GM03348 (cell line): ENCODE measurements at regions not wholly inside any gene's neighbourhood (a gene's known extent, or its start where the extent isn't known, plus 50 kb on each side); places are given as distances from the start of the nearest gene placed in this dataset.
"Not testable (repeated sequence)": the region's sequence is repeated elsewhere in the genome, so short reads cannot be mapped to it uniquely, and the experiment has no call there.

Experiments
- DNase-seq: peaks from one replicate; pipeline ENCODE4 v3.0.0; 2012; ENCODE audit warnings: low spot score

DNA sequence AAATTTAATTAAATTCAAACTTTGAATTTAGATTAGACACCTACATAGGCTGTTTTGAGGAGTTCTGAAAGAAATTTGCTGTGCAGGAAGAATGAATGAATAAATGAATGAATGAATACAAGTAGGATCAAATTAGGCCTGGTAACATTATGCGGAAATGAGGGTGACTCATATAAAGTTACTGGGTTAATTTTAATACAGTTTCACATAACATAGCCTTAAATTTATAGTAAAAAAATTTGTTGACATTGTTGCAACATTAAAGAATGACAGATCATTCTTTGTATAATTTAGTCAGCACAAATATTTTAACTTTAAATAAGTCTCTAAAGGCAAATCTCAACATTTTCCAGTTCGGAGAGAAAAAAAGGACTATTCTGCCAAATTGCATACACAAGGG lies 1293.1 kb upstream of the SLC39A10 start:
- DNase-seq: no peak

DNA sequence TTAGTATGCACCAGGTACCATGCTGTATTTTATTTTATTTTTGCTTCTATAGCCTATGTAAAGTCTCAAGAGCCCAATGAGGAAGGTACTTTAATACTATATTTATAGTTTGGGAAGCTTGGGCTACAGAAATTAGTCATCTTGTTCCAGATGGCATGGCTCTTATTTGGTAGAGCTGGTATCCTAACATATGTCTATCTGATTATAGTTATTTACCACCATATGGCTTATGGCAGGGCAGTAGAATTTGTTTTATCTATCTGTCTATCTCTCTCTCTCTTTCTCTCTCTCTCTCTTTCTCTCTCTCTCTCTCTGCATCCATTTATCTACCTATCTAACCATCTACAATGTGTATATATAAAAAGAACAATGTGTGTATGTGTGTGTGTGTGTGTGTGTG lies 1293.7 kb upstream of the SLC39A10 start:
- DNase-seq: no peak

DNA sequence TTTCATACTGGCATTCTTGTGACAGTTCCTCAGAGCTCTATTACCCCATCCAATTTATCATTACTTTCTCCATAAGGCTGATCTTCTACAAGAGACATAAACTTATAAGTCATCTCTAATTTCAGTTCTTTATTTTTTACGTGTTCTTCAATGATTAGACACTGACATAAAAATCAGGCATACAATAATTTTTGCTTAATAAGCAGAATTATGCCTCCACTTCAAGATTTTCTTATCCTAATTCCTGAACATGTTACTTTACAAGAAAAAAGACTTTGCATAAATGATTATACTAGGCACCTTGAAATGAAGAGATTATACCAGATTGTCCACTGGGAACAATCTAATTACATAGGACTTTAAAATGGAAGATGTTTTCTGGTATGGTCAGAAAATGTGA lies 1304.5 kb upstream of the SLC39A10 start:
- no peak for DNase-seq

DNA sequence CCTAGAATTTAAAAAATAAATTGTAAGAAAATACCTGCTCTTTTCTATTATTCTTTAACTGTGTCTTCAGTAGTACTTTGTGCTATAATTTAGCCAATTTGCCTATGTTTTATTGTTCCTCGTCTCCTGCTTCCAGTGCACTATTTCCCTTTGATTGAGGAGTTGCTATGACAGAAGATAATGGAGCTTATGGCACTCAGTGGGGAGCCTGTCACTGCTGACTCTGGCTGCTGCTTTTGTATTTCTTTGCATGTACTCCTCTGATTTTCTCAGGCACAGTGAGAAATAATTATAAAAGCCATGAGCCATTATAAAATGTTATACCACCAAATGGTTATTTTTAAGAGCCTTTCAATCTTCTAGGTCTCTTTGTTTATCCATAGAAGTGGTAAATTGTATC lies 1310.8 kb upstream of the SLC39A10 start:
- DNase-seq: no peak

DNA sequence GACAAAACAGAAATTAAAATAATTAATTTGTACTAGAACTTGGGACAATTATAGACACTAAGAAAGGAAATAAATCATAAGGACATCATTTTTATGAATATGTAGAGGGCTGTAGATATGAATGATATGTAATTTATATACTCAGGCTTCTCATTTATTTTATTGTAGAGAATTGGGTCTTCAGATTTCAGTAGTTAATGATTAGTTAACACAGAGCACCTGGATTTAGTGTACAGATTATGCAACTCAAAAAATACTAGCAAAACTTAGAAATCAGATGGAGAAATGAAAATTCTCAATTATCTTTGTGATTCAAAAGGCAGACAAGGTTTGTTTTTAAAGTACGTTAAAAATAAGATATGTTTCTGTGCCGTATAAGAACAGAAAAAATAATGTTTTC lies 1311.7 kb upstream of the SLC39A10 start:
- no peak for DNase-seq

DNA sequence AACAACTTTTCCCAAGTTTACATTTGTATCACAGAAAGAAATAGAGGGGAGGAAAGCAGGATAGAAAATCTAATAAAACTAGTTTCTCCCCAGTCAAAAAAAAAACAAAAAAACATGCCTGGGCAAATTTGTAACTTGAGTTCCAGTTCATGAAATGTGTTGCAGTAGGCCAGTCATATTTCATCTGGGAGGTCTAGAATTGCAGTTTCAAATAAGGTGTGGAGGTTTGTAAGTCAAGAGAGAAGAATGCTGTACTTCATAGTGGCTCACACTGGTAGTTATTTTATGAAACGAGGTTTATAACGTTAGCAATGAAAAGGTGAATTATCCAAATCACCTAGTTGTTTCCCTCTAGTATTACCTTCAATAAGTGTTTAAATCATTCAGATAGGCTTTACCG lies 1313.9 kb upstream of the SLC39A10 start:
- no peak for DNase-seq

- DNase-seq: no peak
Observed at GRCh38 chr2:194332799-194333490, 1324.1 kb upstream of the SLC39A10 start.

GRCh38 chr2:194328456-194328855 lies 1328.6 kb upstream of the SLC39A10 start:
- no peak for DNase-seq

GRCh38 chr2:194327196-194327888 lies 1329.7 kb upstream of the SLC39A10 start:
- no peak for DNase-seq

DNA sequence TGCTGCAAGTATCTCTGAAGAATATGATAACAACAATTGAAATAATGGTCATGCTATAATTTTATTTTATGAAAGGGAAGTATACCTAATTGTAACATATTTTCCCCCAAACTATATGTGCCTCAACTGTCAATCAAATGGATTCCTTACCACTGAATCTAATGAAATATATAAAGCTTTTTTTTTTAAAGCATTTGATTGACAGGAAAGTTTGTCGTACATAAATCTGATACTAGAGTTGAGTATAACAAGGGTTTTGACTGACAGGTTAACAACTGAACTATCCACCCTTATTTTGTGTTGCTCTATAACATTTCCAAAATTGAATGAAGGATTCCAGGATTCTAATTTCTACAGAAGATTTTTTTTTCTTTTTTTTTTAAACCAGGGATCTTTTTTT lies 1333.3 kb upstream of the SLC39A10 start:
- no peak for DNase-seq

GRCh38 chr2:194320520-194320919 lies 1336.5 kb upstream of the SLC39A10 start:
- no peak for DNase-seq

DNA sequence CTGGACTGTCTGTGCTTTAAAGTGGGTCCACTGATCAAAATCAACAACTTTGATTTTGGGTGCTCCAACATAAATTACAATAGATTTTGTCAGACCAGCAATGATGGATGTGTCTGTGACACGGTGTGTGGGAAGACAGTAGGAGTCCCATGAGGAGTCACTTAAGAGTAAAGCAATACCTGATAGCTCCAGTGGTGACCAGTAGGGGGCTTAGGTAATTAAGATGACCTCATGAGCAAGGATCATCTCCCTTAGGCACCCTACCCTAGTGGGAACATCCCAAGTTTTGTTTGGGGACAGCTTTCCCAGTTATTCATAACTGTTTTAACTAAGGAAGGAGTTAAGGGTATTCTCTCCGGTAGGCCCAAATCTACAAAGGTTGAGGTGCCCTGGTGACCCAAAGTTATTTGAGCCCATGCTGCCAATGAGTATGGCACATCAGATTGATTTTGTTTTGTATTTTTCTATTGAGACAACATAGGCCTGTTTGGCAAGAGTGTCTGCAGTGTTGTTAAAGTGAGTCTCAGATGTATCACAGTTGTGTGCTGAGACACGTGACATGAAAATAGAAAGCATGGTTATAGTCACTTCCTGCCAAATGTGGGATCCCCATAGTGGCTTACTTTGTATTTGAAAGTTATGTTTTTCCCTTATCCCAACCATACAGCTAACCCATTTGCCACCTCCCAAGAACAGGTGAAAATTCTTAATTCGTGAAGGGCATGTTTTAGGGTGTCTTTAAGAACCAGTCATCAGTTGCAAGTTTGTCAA lies 1337.6 kb upstream of the SLC39A10 start:
- DNase-seq: no peak

DNA sequence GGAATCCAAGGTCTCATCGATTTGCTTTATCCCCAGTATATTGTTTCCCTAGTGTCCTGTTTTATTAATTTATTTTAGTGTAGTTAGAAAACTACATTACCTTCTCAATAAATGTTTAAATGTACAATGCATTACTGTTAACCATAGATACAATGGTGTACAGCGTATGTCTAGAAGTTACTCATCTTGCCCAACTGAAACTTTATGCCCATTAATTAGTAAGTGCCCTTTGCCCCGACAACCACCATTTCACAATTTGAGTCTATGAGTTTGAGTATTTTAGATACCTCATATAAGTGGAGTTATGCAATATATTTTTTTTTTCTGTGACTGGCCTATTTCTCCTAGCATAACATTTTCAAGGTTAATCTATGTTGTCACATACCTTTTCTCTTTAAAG lies 1343.0 kb upstream of the SLC39A10 start:
- no peak for DNase-seq

- no peak for DNase-seq
Observed at GRCh38 chr2:194304191-194304590, 1352.8 kb upstream of the SLC39A10 start.

GRCh38 chr2:194301946-194302345 lies 1355.1 kb upstream of the SLC39A10 start:
- no peak for DNase-seq

DNA sequence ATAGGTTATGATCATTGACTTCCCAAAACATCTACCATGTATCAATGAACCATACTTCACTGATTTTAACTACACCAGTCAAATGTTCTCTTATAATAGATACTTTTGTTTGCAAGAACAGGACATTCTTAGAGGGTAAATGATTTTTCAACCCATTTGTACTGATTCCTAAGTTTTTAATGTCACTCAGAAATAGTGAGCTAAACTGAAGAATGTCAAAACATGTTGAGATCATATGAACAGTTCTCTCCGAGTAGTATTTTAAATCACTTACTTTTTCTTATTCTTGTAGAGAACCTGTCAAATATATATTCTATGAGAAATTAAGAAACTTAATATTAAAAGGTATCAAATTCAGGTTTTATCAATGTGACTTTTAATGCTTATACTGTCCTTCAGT lies 1362.9 kb upstream of the SLC39A10 start:
- no peak for DNase-seq

- no peak for DNase-seq
Observed at GRCh38 chr2:194291104-194291503, 1365.9 kb upstream of the SLC39A10 start.

DNA sequence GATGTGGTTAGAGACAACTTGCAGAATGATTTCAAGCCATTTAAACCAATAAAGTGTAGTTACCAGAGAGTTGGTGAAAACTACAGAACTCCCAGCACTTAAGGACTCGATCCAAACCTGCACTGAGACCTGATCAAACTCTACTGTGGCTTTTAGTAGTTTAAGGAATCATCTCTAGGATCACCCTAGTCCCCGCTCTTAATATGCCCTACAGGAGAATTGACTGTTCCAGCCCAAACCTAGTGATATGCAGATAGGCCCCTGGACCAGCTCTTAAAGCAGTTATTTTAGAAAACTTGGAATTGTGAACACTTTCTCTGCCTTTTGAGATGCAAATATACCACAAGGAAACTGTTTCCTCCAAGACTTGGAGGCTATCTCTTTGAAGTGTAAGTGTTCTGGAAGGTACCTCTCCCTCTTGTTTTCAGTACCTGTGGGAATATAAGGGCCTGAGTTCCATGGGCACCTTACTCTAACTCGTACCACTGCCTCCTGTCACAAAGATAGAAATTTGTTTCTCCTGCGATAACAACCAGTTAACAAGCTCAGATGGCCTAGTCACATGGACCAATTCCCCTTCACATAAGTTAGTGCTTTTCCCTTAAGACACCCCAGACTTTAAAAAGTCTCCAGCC lies 1367.2 kb upstream of the SLC39A10 start:
- DNase-seq: no peak

DNA sequence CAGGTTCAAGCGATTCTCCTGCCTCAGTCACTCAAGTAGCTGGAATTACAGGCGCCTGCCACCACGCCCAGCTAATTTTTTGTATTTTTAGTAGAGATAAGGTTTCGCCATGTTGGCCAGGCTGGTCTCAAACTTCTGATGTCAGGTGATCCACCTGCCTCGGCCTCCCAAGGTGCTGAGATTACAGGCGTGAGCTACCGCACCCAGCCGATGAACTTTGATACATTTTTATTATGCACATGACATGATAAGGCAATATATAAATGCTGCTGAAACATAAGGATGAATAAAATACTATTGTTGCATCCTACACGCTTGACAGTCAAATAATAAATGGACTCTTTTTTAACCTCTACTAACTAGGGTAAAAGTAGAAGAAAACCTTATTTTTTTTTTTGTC lies 1380.4 kb upstream of the SLC39A10 start:
- DNase-seq: not testable (repeated sequence)

- DNase-seq: no peak
Observed at GRCh38 chr2:194271293-194271961, 1385.6 kb upstream of the SLC39A10 start.

- DNase-seq: no peak
Observed at GRCh38 chr2:194270648-194271047, 1386.4 kb upstream of the SLC39A10 start.

DNA sequence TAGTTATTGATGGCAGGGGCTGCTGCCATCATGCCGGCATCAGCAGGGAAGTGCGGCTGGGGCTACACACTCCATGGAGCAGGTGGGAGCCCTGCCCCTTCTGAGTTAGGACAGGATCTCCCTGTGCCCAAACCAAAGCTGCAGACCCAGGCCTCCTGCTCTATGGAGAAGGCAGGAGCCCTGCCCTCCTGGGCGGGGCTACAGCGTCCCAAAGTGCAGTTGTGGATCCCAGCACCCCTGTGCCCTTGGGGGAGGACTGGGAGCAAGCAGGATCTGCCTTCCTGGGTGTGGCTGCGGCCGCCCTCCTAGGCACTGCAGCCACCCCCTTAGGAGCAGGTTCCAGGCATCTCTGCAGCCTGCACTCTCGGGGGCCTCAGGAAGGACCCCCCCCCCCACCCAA lies 1392.4 kb upstream of the SLC39A10 start:
- no peak for DNase-seq
